GM23248 (cell line): ENCODE measurements at regions not wholly inside any gene's neighbourhood (a gene's known extent, or its start where the extent isn't known, plus 50 kb on each side); places are given as distances from the start of the nearest gene placed in this dataset.

Experiments used
- DNase-seq: peaks from one replicate; pipeline ENCODE4 v3.0.0-alpha.2; 2015
- H2AFZ ChIP-seq: fragments of 200-600 bp; sonication (generic); 2 replicates; pipeline ENCODE4 v1.6.1; 2016; ENCODE audit warnings: antibody characterized with exemption
- H3F3A ChIP-seq: fragments of 200-600 bp; sonication (generic); 2 replicates; pipeline ENCODE4 v1.6.1; 2016; ENCODE audit warnings: mild to moderate bottlenecking, antibody characterized with exemption, mixed run types; ENCODE audit not compliant: insufficient read depth
- H3K27ac ChIP-seq: fragments of 200-600 bp; sonication (generic); 2 replicates; pipeline ENCODE4 v1.5.1; 2016; ENCODE audit warnings: mild to moderate bottlenecking
- H3K27me3 ChIP-seq: fragments of 200-600 bp; sonication (generic); replicated peaks from 2 replicates; pipeline ENCODE4 v1.6.1; 2016; ENCODE audit warnings: mild to moderate bottlenecking; ENCODE audit not compliant: insufficient read depth
- H3K36me3 ChIP-seq: fragments of 200-600 bp; sonication (generic); 2 replicates; pipeline ENCODE4 v1.6.1; 2016; ENCODE audit warnings: low read depth, mild to moderate bottlenecking
- H3K4me1 ChIP-seq: fragments of 200-600 bp; sonication (generic); 2 replicates; pipeline ENCODE4 v1.6.1; 2016; ENCODE audit warnings: mild to moderate bottlenecking; ENCODE audit not compliant: insufficient read depth
- H3K4me2 ChIP-seq: fragments of 200-600 bp; sonication (generic); one replicate; pipeline ENCODE4 v1.6.1; 2016; ENCODE audit warnings: mild to moderate bottlenecking; ENCODE audit not compliant: unreplicated experiment
- H3K4me3 ChIP-seq: fragments of 200-600 bp; sonication (generic); 2 replicates; pipeline ENCODE4 v1.5.1; 2016; ENCODE audit warnings: mild to moderate bottlenecking
- H3K79me2 ChIP-seq: fragments of 200-600 bp; sonication (generic); 2 replicates; pipeline ENCODE4 v1.6.1; 2016; ENCODE audit warnings: mild to moderate bottlenecking; ENCODE audit not compliant: insufficient read depth
- H3K9ac ChIP-seq: fragments of 200-600 bp; sonication (generic); 2 replicates; pipeline ENCODE4 v1.6.1; 2016; ENCODE audit warnings: mild to moderate bottlenecking
- H3K9me2 ChIP-seq: fragments of 200-600 bp; sonication (generic); 2 replicates; pipeline ENCODE4 v1.6.1; 2016; ENCODE audit warnings: mixed run types, mild to moderate bottlenecking, moderate library complexity; ENCODE audit not compliant: insufficient read depth
- H3K9me3 ChIP-seq: fragments of 200-600 bp; sonication (generic); one replicate; pipeline ENCODE4 v1.6.1; 2017; ENCODE audit warnings: low read depth
- H4K20me1 ChIP-seq: fragments of 200-600 bp; sonication (generic); 2 replicates; pipeline ENCODE4 v1.6.0; 2016; ENCODE audit not compliant: insufficient read depth
- EZH2 ChIP-seq: fragments of 200-600 bp; sonication (generic); IDR thresholded peaks from 2 replicates; pipeline ENCODE4 v1.6.1; 2018; ENCODE audit warnings: antibody characterized with exemption, mild to moderate bottlenecking; ENCODE audit not compliant: insufficient read depth, poor library complexity, severe bottlenecking
- EZH2phosphoT487 ChIP-seq: fragments of 200-600 bp; sonication (generic); IDR thresholded peaks from 2 replicates; pipeline ENCODE4 v1.6.1; 2018; ENCODE audit warnings: antibody characterized with exemption, moderate library complexity, mild to moderate bottlenecking, low read depth; ENCODE audit not compliant: insufficient read depth
- WGBS, 2 experiments: methylation state at CpG; one replicate each; pipeline ENCODE4 v1.1.6; 2015 to 2017; ENCODE audit warnings: low lambda C conversion rate in 2 of 2, low coverage in 1 of 2; ENCODE audit errors: missing lambda C conversion rate in 2 of 2; 5-methylcytosine and 5-hydroxymethylcytosine counted together
- in situ Hi-C: fragments of 300-500 bp; cut with MboI; formaldehyde crosslinking; loops from 2 replicates; pipeline ENCODE4 v1.15.0; 2020

DNA sequence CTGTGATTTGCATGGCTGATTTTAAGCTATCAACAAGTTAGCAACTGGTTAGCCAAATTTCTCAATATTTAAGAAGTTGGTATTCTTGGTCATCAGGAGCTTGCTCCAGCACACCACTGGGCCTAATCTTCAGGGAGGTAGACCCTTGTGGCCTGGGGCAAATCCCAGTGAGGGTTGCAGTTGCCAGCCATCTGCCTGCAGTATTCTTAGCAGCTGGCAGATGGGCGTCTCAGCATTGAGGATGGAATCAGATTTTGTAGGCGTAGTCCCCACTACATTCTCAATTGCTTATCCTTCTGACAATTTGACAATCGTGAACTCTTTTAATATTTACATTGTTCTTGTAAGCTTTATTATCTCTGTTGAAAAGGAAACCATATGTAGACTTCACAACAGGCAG lies 1266.2 kb downstream of the SLITRK5 start:
- Histone ChIP-seq H3K9ac (no peak overlapping the region), H3K4me1 (no peaks in the 10 kb centered on the region), H3K27me3 (no peaks in the 10 kb centered on the region), H3K36me3 (no peaks in the 10 kb centered on the region), H3K9me2 (no peaks in the 10 kb centered on the region), H3F3A (no peaks in the 10 kb centered on the region), H3K4me3 (no peak overlapping the region), H3K79me2 (no peaks in the 10 kb centered on the region), H4K20me1 (no peaks in the 10 kb centered on the region), H3K27ac (no peak overlapping the region), H3K4me2 (no peak overlapping the region), H2AFZ (no peak overlapping the region), H3K9me3 (no peaks in the 10 kb centered on the region)
- no peak for DNase-seq
- TF ChIP-seq EZH2 (no peak), EZH2phosphoT487 (no peak)
- WGBS, 2 experiments: 27 to 32% methylated on average over 3 of the region's 3 CpGs
- in situ Hi-C loops: no loop called here

- no peak for DNase-seq
- Histone ChIP-seq H3K4me1 (no peaks in the 10 kb centered on the region), H3K4me2 (no peak overlapping the region), H3K27me3 (no peaks in the 10 kb centered on the region), H3K36me3 (no peaks in the 10 kb centered on the region), H3K4me3 (no peak overlapping the region), H3K9me2 (no peaks in the 10 kb centered on the region), H4K20me1 (no peaks in the 10 kb centered on the region), H3K79me2 (no peaks in the 10 kb centered on the region), H3K9me3 (no peaks in the 10 kb centered on the region), H3K27ac (no peak overlapping the region), H2AFZ (no peak overlapping the region), H3K9ac (no peak overlapping the region), H3F3A (no peaks in the 10 kb centered on the region)
- TF ChIP-seq EZH2 (no peak), EZH2phosphoT487 (no peak)
- WGBS, 2 experiments: 44 to 48% methylated on average over 4 of the region's 4 CpGs
- in situ Hi-C loops: no loop called here
Measured at GRCh38 chr13:88945793-88946192, 1274.6 kb downstream of the SLITRK5 start.

DNA sequence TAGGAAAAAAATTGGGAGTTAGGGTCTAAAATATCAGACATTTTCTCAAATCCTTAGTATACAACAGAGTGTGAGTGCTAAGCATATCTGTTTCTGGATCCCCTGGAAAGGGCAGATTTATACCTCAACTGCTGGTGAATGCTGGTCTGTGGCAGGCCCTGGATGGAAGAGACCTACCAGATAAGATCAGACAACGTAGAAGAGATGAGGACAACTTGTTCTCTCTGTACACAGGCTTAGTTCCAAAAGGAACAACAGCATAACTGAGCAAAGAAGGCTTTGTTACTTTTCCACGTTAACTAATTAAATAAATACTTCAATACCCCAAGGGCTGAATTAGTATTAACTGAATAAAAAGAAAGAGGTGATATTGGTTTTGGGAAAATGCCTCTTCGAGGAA lies 1277.3 kb downstream of the SLITRK5 start:
- TF ChIP-seq EZH2 (no peak), EZH2phosphoT487 (no peak)
- Histone ChIP-seq H4K20me1 (no peaks in the 10 kb centered on the region), H2AFZ (no peak overlapping the region), H3K4me1 (no peaks in the 10 kb centered on the region), H3K27me3 (no peaks in the 10 kb centered on the region), H3K4me3 (no peak overlapping the region), H3F3A (no peaks in the 10 kb centered on the region), H3K4me2 (no peak overlapping the region), H3K27ac (no peak overlapping the region), H3K36me3 (no peaks in the 10 kb centered on the region), H3K9me2 (no peaks in the 10 kb centered on the region), H3K9ac (no peak overlapping the region), H3K79me2 (no peaks in the 10 kb centered on the region), H3K9me3 (no peaks in the 10 kb centered on the region)
- in situ Hi-C loops: no loop called here
- whole genome bisulfite sequencing, 2 experiments: 13 to 24% methylated on average over 3 of the region's 3 CpGs
- no peak for DNase-seq

- TF ChIP-seq EZH2: no peak
- TF ChIP-seq EZH2phosphoT487: no peak
- WGBS, 2 experiments: 0 to 3% methylated on average over 2 of the region's 2 CpGs
- Histone ChIP-seq H3K27me3 (no peaks in the 10 kb centered on the region), H3K36me3 (no peaks in the 10 kb centered on the region), H3K9ac (no peak overlapping the region), H3K27ac (no peak overlapping the region), H3K79me2 (no peaks in the 10 kb centered on the region), H4K20me1 (no peaks in the 10 kb centered on the region), H3K9me3 (peaks cover 7% of the 10 kb centered on the region), H2AFZ (no peak overlapping the region), H3K4me3 (no peak overlapping the region), H3K4me2 (no peak overlapping the region), H3K4me1 (no peaks in the 10 kb centered on the region), H3F3A (no peaks in the 10 kb centered on the region), H3K9me2 (no peaks in the 10 kb centered on the region)
- in situ Hi-C loops: no loop called here
- DNase-seq: no peak
Measured at GRCh38 chr13:88958821-88959220, 1287.7 kb downstream of the SLITRK5 start.

GRCh38 chr13:88976466-88976865 lies 1305.3 kb downstream of the SLITRK5 start:
- H3K9me2 ChIP-seq: no peaks in the 10 kb centered on the region
- H3K27ac ChIP-seq: no peak overlapping the region
- TF ChIP-seq EZH2 (no peak), EZH2phosphoT487 (no peak)
- H3K9me3 ChIP-seq: no peaks in the 10 kb centered on the region
- no peaks in the 10 kb centered on the region for H3K4me1 ChIP-seq
- no peak overlapping the region for H3K9ac ChIP-seq
- H3K79me2 ChIP-seq: no peaks in the 10 kb centered on the region
- no peak overlapping the region for H2AFZ ChIP-seq
- in situ Hi-C loops: no loop called here
- no peaks in the 10 kb centered on the region for H4K20me1 ChIP-seq
- H3F3A ChIP-seq: no peaks in the 10 kb centered on the region
- no peaks in the 10 kb centered on the region for H3K27me3 ChIP-seq
- WGBS, 2 experiments: 29 to 33% methylated on average over 4 of the region's 4 CpGs
- no peak overlapping the region for H3K4me2 ChIP-seq
- H3K36me3 ChIP-seq: no peaks in the 10 kb centered on the region
- no peak for DNase-seq
- no peak overlapping the region for H3K4me3 ChIP-seq
